Kidney epithelial cell (primary cell): ENCODE measurements at regions not wholly inside any gene's neighbourhood (a gene's known extent, or its start where the extent isn't known, plus 50 kb on each side); places are given as distances from the start of the nearest gene placed in this dataset.

Source experiments
- DNase-seq: peaks from one replicate; pipeline ENCODE4 v3.0.0-alpha.2; 2010; ENCODE audit warnings: low read depth
- H3K27me3 ChIP-seq: 2 replicates; pipeline ENCODE4 v1.6.0; 2011; ENCODE audit warnings: low read length; ENCODE audit not compliant: control insufficient read depth, insufficient read depth
- H3K36me3 ChIP-seq: 2 replicates; pipeline ENCODE4 v1.5.1; 2011; ENCODE audit warnings: low read length; ENCODE audit not compliant: control insufficient read depth, insufficient read depth
- H3K4me3 ChIP-seq: 2 replicates; pipeline ENCODE4 v1.5.1; 2011; ENCODE audit warnings: low read depth, mild to moderate bottlenecking, control low read depth, low read length
- CTCF ChIP-seq: IDR thresholded peaks from 2 replicates; pipeline ENCODE4 v1.5.1; 2011; ENCODE audit warnings: mild to moderate bottlenecking, moderate library complexity, low read length, control low read depth, inconsistent platforms; ENCODE audit not compliant: insufficient read depth, poor library complexity, severe bottlenecking

GRCh38 chr22:48855593-48856307 lies 971.9 kb downstream of the BRD1 start:
- H3K36me3 ChIP-seq = no peaks in the 10 kb centered on the region
- H3K4me3 ChIP-seq = no peak overlapping the region
- TF ChIP-seq CTCF = no peak
- no peaks in the 10 kb centered on the region for H3K27me3 ChIP-seq
- DNase-seq = no peak

GRCh38 chr22:48855013-48855412 lies 972.7 kb downstream of the BRD1 start:
- TF ChIP-seq CTCF = no peak
- no peaks in the 10 kb centered on the region for H3K27me3 ChIP-seq
- DNase-seq = no peak
- no peaks in the 10 kb centered on the region for H3K36me3 ChIP-seq
- no peak overlapping the region for H3K4me3 ChIP-seq

- Histone ChIP-seq H3K27me3 (no peaks in the 10 kb centered on the region), H3K4me3 (no peak overlapping the region), H3K36me3 (no peaks in the 10 kb centered on the region)
- DNase-seq = no peak
- no peak for TF ChIP-seq CTCF
Measured at GRCh38 chr22:48853627-48854240, 973.9 kb downstream of the BRD1 start.

GRCh38 chr22:48851933-48852549 lies 975.6 kb downstream of the BRD1 start:
- Histone ChIP-seq H3K36me3 (no peaks in the 10 kb centered on the region), H3K4me3 (no peak overlapping the region), H3K27me3 (no peaks in the 10 kb centered on the region)
- DNase-seq = no peak
- TF ChIP-seq CTCF = no peak

GRCh38 chr22:48850658-48851287 lies 976.9 kb downstream of the BRD1 start:
- no peaks in the 10 kb centered on the region for H3K36me3 ChIP-seq
- H3K4me3 ChIP-seq = no peak overlapping the region
- DNase-seq = no peak
- H3K27me3 ChIP-seq = no peaks in the 10 kb centered on the region
- TF ChIP-seq CTCF = no peak
